HG03457 (cell line): ENCODE measurements at regions not wholly inside any gene's neighbourhood (a gene's known extent, or its start where the extent isn't known, plus 50 kb on each side); places are given as distances from the start of the nearest gene placed in this dataset.
"Not testable (repeated sequence)": the region's sequence is repeated elsewhere in the genome, so short reads cannot be mapped to it uniquely, and the experiment has no call there.

ENCODE experiments used
- ATAC-seq: cut with Tn5 transposase; IDR thresholded peaks from one replicate; pipeline ENCODE4 v1.9.1; 2021; ENCODE audit warnings: moderate number of reproducible peaks; ENCODE audit not compliant: unreplicated experiment

DNA sequence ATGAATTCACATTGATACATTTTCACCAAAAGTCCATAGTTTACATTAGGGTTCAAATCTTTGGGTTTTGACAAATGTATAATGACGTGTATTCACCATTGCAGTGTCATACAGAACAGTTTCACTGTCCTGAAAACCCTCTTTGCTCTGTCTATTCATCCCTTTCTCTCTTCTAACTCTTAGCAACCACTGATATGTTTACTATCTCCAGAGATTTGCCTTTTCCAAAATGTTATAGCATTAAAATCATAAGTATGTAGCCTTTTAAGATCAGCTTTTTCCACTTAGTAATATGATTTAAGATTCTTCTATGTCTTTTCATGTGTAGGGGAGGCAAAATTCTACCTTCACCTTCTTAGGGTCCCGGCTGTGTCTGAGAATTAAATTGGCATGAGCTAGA, 203.8 kb downstream of the TPRG1 start:
- no peak for ATAC-seq

DNA sequence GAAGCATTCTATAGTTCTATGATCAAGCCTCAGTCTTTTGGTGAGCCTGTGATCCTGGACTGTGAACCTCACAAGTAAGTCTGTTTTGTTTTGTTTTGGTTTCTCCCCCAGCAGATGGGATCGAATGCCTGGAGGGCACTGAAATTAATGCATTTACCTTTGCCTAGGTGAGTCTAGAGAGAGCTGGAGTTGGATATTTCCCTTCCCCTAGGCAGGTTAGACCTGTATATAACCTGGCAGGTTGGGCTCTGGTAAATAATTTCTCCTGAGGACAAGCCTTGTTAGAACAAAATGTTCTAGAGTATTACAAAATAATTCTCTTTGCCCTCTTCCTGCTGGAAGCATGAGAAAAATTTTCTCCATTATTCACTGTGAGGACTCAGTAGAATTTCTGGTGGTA, 211.9 kb downstream of the TPRG1 start:
- no peak for ATAC-seq

- ATAC-seq = not testable (repeated sequence)
Measured at GRCh38 chr3:189385880-189386279, 214.1 kb downstream of the TPRG1 start.

- no peak for ATAC-seq
Measured at GRCh38 chr3:189386739-189387138, 215.0 kb downstream of the TPRG1 start.

DNA sequence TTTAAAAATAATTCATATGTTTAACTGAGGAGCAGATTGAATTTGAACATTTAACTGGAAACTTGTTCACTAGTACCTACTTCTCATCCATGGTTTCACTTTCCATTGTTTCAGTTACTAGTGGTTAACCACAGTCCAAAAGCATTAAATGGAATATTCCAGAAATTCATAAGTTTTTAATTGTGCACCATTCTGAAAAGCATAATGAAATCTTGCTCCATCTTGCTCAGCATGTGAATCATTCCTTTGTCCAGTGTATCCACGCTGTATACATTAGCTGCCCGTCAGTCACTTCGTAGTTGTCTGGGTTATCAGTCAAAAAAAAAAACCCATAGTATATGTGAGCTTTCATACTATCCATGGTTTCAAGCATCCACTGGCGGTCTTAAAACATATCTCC, 217.6 kb downstream of the TPRG1 start:
- no peak for ATAC-seq

DNA sequence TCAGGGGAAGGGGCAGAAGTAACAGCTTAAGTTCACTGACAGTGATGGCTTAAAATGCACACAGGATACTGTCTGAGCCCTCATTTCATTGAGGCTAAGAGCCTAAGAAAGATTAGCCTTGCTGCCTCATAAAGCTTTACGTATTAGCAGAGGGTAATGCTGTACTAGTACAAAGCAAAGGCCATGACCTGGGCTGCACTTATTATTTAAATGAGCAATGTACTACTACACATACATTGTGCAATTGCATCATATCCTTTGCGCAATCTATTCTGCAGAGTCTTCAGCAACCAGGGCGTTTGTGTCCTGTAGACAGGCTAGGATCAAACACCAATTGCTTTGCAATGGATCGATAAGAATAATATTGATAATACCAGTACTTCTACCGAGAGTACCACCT, 221.8 kb downstream of the TPRG1 start:
- ATAC-seq = no peak

GRCh38 chr3:189394599-189395121, 222.9 kb downstream of the TPRG1 start:
- peak; percentile 87 for ATAC-seq

GRCh38 chr3:189395825-189396224, 224.1 kb downstream of the TPRG1 start:
- no peak for ATAC-seq

GRCh38 chr3:189398656-189399055, 226.9 kb downstream of the TPRG1 start:
- no peak for ATAC-seq

GRCh38 chr3:189401196-189401595, 229.4 kb downstream of the TPRG1 start:
- ATAC-seq = no peak

DNA sequence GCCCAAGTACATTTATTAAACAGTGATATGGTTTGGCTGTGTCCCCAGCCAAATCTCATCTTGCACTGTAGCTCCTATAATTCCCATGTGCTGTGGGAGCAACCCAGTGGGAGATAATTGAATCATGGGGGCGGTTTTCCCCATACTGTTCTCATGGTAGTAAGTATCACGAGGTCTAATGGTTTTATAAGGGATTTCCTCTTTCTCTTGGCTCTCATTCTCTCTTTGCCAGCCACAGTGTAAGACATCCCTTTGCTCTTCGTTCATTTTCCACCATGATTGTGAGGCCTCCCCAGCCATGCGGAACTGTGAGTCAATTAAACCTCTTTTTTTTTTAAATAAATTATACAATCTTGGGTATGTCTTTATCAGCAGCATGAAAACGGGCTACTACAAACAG, 228.0 kb upstream of the TP63 start:
- no peak for ATAC-seq

GRCh38 chr3:189404024-189404423, 227.2 kb upstream of the TP63 start:
- no peak for ATAC-seq

DNA sequence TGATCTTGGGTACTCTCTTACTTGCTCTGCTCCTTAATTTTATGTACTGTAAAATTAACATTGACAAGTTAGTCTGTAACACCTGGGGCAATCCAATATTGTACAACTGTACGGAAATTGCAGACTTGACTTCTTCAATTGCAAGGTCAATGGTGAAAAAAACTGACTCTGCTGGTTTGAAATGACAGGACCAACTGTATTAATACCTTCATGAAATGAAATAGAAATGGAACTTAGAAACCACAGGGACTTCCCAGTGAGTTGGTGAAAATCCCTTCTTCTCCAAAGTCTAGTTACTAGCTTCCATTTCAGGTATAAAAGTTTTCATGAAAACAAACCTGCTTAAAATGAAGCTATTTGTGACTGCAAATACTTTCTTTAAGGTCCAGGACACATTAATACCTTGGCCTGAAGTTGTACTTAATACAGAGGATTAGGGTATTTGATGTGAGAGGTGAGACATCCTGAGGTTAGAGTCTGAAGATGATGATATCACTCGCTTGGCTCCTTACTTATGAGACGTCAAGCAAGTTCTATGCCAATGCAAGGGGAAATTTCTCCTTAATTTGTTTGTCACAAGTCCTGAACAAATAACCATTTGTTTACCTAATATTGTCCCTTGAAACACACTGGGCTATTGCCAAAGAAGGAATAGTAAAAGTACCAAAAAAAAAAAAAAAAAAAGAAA, 226.2 kb upstream of the TP63 start:
- no peak for ATAC-seq

- ATAC-seq = no peak
Measured at GRCh38 chr3:189406148-189406547, 225.0 kb upstream of the TP63 start.

GRCh38 chr3:189410522-189410921, 220.7 kb upstream of the TP63 start:
- ATAC-seq = no peak

DNA sequence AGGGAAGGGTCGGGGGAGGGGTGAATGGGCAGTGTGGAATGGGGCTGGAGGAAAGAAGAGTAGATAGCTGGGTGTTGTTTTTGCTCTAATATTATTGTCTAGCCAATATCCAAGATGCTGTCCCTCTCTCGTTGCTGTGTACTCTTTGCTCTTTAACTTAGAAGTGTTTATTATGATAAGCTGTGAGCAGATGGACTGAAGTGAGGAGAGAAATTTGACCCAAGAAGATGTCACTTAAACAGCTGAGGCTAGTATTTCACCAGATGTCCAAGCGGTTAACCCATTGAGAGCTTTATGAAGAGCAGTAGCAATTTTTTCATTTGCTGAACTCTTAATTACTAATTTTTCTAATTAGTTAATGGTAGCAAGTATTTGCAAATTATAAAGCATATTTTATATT, 212.2 kb upstream of the TP63 start:
- ATAC-seq = no peak

DNA sequence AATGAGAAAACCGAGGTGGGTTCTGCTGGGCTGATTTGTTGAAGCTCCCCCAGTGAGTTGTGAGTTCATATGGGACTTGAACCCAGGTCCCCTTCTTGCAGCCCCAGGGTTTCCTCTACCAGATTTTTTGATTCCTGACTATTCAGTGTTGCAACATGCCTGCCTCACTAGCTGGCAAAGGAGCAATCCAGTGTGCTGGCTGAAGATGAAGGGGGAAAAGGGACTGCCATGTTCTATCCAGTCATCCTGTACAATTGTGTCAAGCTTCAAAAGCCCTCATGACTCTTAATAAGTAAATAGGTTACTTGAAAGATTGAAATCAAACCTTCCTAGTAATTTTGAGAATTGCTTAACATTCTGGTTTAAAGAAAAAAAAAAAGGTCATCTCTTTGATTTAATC, 211.5 kb upstream of the TP63 start:
- ATAC-seq = no peak

DNA sequence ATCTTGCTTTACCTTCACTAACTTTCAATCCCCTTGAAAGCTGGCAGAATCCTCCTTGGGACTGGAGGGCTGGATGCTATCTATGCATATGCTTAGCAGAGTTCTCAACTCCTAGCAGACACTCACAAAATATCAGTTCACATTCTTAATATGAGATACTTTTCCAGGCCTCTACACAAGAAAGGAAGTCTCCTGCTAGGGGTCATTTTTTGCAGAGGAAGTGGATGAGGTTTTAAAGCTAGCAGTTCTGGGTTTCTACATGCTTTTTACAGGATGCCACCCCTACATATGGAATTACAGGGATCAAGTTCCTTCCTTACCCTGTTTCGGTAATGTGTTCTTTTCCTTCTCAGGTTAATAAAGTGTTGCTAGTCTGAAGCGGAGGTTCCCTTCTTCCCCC, 206.3 kb upstream of the TP63 start:
- ATAC-seq = no peak

DNA sequence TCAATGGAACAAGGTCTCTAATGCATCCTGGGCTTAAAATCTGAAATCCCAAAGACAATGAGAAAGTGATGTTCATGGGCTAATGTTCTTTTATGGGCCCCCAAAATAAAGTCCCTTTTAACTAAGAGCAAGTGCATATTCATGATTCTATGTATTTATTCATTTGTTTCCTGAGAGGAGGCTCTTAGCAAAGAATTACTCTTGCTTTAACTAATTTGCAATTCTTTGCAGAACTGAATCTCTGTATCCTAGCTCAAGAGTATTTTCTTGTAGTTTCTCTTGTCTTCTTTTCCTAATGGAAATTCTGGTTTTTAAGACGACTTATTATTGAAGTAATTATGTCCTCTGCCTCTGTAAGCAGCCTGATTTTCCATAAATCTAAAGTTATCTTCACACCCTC, 202.2 kb upstream of the TP63 start:
- no peak for ATAC-seq

- no peak for ATAC-seq
Measured at GRCh38 chr3:189430166-189430565, 201.0 kb upstream of the TP63 start.

DNA sequence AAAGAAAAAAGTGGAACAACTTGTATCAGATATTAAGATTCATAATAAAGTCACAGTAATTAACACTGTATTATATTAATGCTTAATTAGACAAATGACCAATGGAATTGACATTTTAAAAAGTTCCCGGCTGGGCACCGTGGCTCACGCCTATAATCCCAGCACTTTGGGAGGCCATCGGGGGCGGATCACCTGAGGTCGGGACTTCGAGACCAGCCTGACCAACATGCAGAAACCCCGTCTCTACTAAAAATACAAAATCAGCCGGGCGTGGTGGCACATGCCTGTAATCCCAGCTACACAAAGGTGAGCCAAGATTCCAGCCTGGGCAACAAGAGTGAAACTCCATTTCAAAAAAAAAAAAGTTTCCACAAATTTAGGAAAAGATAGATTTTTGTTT, 188.9 kb upstream of the TP63 start:
- not testable (repeated sequence) for ATAC-seq

- ATAC-seq = no peak
Measured at GRCh38 chr3:189446959-189447560, 184.1 kb upstream of the TP63 start.

- no peak for ATAC-seq
Measured at GRCh38 chr3:189449084-189449483, 182.1 kb upstream of the TP63 start.
